Sigmoid colon (tissue), 4 donors: ENCODE measurements at regions not wholly inside any gene's neighbourhood (a gene's known extent, or its start where the extent isn't known, plus 50 kb on each side); places are given as distances from the start of the nearest gene placed in this dataset.

Experiments
- EP300 ChIP-seq, 4 donors: sonication (generic); formaldehyde crosslinking; IDR thresholded peaks; one replicate each; pipeline ENCODE4 v1.6.1; 2017; ENCODE audit warnings: antibody characterized with exemption in 4 of 4
- POLR2A ChIP-seq, 2 donors: fragments of 450-650 bp; IDR thresholded peaks; one replicate each; pipeline ENCODE4 v1.6.1; 2016; ENCODE audit warnings: antibody characterized with exemption in 2 of 2, mild to moderate bottlenecking in 2 of 2, moderate library complexity in 2 of 2
- TF ChIP-seq, protein P1 (sequence below), 4 experiments: fragments of 450-650 bp in 3 of 4; fragments of 200-600 bp in 1 of 4; IDR thresholded peaks; one replicate each; pipeline ENCODE4 v1.5.1; 2016 to 2019; ENCODE audit warnings: antibody characterized with exemption in 4 of 4, mild to moderate bottlenecking in 3 of 4, moderate library complexity in 2 of 4

DNA sequence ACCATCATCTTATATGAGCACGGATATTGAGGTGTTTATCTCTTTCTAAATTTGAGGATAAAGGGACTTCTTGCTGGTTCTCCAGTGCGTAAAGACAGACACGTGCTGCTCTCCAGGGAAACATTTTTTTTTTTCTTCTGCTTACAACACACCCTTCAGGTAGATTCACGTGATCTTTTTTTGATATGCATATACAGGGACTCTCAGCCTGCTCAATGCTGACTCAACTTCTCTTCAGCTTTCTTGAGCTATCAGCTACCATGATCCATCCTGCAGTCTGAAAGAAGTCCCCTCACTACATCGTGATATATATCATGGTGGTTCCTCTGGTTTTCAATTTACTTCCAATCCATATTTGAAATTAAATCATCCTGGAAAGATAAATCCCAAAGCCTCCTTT lies 87.1 kb upstream of the SLITRK3 start:
- TF ChIP-seq, protein P1, sequence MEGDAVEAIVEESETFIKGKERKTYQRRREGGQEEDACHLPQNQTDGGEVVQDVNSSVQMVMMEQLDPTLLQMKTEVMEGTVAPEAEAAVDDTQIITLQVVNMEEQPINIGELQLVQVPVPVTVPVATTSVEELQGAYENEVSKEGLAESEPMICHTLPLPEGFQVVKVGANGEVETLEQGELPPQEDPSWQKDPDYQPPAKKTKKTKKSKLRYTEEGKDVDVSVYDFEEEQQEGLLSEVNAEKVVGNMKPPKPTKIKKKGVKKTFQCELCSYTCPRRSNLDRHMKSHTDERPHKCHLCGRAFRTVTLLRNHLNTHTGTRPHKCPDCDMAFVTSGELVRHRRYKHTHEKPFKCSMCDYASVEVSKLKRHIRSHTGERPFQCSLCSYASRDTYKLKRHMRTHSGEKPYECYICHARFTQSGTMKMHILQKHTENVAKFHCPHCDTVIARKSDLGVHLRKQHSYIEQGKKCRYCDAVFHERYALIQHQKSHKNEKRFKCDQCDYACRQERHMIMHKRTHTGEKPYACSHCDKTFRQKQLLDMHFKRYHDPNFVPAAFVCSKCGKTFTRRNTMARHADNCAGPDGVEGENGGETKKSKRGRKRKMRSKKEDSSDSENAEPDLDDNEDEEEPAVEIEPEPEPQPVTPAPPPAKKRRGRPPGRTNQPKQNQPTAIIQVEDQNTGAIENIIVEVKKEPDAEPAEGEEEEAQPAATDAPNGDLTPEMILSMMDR (IDR thresholded peaks at IDR 0.05): no peak
- TF ChIP-seq POLR2A (IDR thresholded peaks at IDR 0.05) (no peak), EP300 (IDR thresholded peaks at IDR 0.05) (no peak)
